DND-41 (cell line): ENCODE measurements at regions not wholly inside any gene's neighbourhood (a gene's known extent, or its start where the extent isn't known, plus 50 kb on each side); places are given as distances from the start of the nearest gene placed in this dataset.

Experiments used
- ATAC-seq: fragments of 200-7000 bp; cut with Tn5 transposase; 3 replicates; pipeline ENCODE4 v1.9.1; 2021; ENCODE audit warnings: low read depth; ENCODE audit not compliant: insufficient read depth
- DNase-seq: peaks from one replicate; pipeline ENCODE4 v3.0.0-alpha.2; 2020
- H2AFZ ChIP-seq: 2 replicates; pipeline ENCODE4 v1.6.0; 2012; ENCODE audit warnings: low read depth, low read length
- H3K27ac ChIP-seq: 2 replicates; pipeline ENCODE4 v1.5.1; 2012; ENCODE audit warnings: low read length, inconsistent platforms
- H3K27me3 ChIP-seq: fragments of 200-600 bp; sonication (generic); 2 replicates; pipeline ENCODE4 v1.6.0; 2012; ENCODE audit warnings: low read length, mild to moderate bottlenecking, inconsistent platforms; ENCODE audit not compliant: insufficient read depth, poor library complexity
- H3K36me3 ChIP-seq: 2 replicates; pipeline ENCODE4 v1.5.1; 2012; ENCODE audit warnings: low read length, inconsistent platforms; ENCODE audit not compliant: insufficient read depth
- H3K4me1 ChIP-seq: 2 replicates; pipeline ENCODE4 v1.5.1; 2012; ENCODE audit warnings: mild to moderate bottlenecking, low read length; ENCODE audit not compliant: insufficient read depth
- H3K4me2 ChIP-seq: 2 replicates; pipeline ENCODE4 v1.6.0; 2012; ENCODE audit warnings: mild to moderate bottlenecking, moderate library complexity, low read length, inconsistent platforms; ENCODE audit not compliant: insufficient read depth
- H3K4me3 ChIP-seq, 2 experiments: fragments of 200-600 bp in 1 of 2; shearing (Covaris generic) in 1 of 2; 2 replicates each; pipeline ENCODE4 v1.5.1; 2012 to 2016; ENCODE audit warnings: inconsistent platforms in 2 of 2, low read length in 2 of 2, mild to moderate bottlenecking in 2 of 2, low read depth in 1 of 2, moderate library complexity in 1 of 2
- H3K79me2 ChIP-seq: 2 replicates; pipeline ENCODE4 v1.6.0; 2012; ENCODE audit warnings: low read length, inconsistent platforms; ENCODE audit not compliant: insufficient read depth
- H3K9ac ChIP-seq: 2 replicates; pipeline ENCODE4 v1.6.0; 2012; ENCODE audit warnings: low read depth, mild to moderate bottlenecking, inconsistent platforms, low read length, moderate library complexity
- H3K9me3 ChIP-seq: 2 replicates; pipeline ENCODE4 v1.5.1; 2012; ENCODE audit warnings: low read length, moderate library complexity, mild to moderate bottlenecking, inconsistent platforms; ENCODE audit not compliant: insufficient read depth, severe bottlenecking
- H4K20me1 ChIP-seq: 2 replicates; pipeline ENCODE4 v1.6.0; 2012; ENCODE audit warnings: low read length; ENCODE audit not compliant: insufficient read depth
- EZH2 ChIP-seq: IDR thresholded peaks from 3 replicates; pipeline ENCODE4 v1.6.1; 2012; ENCODE audit warnings: borderline replicate concordance, low read depth, mild to moderate bottlenecking, moderate library complexity, low read length, inconsistent platforms; ENCODE audit not compliant: severe bottlenecking
- TF ChIP-seq, protein P1 (sequence below): IDR thresholded peaks from 2 replicates; pipeline ENCODE4 v1.5.1; 2012; ENCODE audit warnings: borderline replicate concordance, low read length, moderate library complexity, mild to moderate bottlenecking; ENCODE audit not compliant: poor library complexity, severe bottlenecking; ENCODE audit errors: extremely low read depth

DNA sequence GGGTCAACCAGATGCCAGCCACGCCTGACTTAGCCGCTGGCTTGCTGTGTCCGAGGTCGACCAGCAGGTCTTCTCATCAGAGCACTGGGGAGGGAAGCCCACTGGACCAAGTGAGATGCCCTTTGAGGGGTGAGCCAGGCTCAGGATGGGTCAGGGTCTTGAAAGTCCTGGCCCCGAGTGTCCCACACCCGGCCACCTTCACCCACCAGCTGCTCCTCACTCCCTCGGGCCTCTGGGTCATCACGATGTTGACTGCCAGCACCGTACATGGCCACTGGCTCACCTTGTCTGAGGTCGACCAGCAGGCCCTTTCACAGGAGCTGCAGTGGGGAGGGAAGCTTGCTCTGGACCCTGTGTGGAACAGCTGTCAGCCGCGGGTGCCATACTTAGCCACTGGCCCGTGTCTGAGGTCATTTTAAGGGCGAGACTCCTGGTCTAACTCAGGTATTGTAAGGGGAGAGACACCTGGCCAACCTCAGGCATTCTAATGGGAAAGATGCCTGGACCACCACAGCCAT is 1361.3 kb downstream of the UQCRFS1 start:
- H3K4me1 ChIP-seq, result no peaks in the 10 kb centered on the region
- no peak overlapping the region for H3K27ac ChIP-seq
- no peak overlapping the region for H2AFZ ChIP-seq
- peaks cover 29% of the 10 kb centered on the region for H3K9me3 ChIP-seq
- no peak for ATAC-seq
- no peak overlapping the region for H3K4me3 ChIP-seq
- H3K36me3 ChIP-seq, result no peaks in the 10 kb centered on the region
- H3K9ac ChIP-seq, result no peak overlapping the region
- H3K79me2 ChIP-seq, result no peaks in the 10 kb centered on the region
- no peaks in the 10 kb centered on the region for H3K27me3 ChIP-seq
- TF ChIP-seq, protein P1, sequence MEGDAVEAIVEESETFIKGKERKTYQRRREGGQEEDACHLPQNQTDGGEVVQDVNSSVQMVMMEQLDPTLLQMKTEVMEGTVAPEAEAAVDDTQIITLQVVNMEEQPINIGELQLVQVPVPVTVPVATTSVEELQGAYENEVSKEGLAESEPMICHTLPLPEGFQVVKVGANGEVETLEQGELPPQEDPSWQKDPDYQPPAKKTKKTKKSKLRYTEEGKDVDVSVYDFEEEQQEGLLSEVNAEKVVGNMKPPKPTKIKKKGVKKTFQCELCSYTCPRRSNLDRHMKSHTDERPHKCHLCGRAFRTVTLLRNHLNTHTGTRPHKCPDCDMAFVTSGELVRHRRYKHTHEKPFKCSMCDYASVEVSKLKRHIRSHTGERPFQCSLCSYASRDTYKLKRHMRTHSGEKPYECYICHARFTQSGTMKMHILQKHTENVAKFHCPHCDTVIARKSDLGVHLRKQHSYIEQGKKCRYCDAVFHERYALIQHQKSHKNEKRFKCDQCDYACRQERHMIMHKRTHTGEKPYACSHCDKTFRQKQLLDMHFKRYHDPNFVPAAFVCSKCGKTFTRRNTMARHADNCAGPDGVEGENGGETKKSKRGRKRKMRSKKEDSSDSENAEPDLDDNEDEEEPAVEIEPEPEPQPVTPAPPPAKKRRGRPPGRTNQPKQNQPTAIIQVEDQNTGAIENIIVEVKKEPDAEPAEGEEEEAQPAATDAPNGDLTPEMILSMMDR, result no peak
- TF ChIP-seq EZH2, result no peak
- no peak overlapping the region for H3K4me2 ChIP-seq
- H4K20me1 ChIP-seq, result no peaks in the 10 kb centered on the region
- DNase-seq, result no peak

DNA sequence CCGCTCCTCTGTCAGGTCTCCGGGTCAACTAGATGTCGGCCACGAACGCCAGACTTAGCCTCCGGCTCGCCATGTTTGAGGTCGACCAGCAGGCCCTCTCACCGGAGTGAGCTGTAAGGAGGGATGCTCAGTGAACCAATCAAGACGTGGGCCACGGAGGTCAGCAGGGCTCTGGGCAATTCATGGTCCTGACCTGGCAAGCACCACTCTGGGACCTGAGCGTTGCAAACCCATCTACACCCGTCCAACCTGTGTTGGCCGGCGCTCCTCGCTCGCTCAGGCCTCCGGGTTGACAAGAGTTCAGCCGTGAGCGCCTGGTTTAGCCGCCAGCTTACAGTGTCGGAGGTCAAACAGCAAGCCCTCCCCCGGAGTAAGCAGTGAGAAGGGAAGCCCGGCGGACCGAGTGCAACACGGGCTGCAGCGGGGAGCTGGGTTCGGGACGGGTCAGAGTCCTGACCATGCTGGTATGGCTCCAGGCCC is 1361.9 kb downstream of the UQCRFS1 start:
- no peak for DNase-seq
- H4K20me1 ChIP-seq, result no peaks in the 10 kb centered on the region
- H3K4me3 ChIP-seq, result no peak overlapping the region
- H3K79me2 ChIP-seq, result no peaks in the 10 kb centered on the region
- H3K9me3 ChIP-seq, result peaks cover 29% of the 10 kb centered on the region
- H2AFZ ChIP-seq, result no peak overlapping the region
- TF ChIP-seq, protein P1, result no peak
- TF ChIP-seq EZH2, result no peak
- H3K36me3 ChIP-seq, result no peaks in the 10 kb centered on the region
- H3K27ac ChIP-seq, result no peak overlapping the region
- H3K27me3 ChIP-seq, result no peaks in the 10 kb centered on the region
- no peak overlapping the region for H3K9ac ChIP-seq
- no peak overlapping the region for H3K4me2 ChIP-seq
- H3K4me1 ChIP-seq, result no peaks in the 10 kb centered on the region
- no peak for ATAC-seq

DNA sequence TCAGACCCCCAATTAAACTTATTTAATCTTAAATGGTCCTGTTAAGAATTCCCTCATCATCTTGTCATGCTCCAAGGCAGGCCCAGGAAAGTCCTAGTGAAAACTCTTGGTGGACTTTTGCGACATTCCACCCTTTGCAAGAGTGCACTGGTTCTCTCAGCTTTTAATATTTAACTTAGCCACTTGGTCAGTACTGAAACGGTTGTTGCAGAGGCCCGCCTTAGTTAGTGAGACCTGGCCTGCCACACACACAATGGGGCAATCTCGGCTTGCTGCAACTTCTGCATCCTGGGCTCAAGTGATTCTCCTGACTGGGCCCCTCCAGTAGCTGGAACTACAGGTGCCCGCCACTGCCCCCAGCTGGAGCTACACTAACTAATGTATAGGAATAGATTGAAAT is 1366.0 kb downstream of the UQCRFS1 start:
- Histone ChIP-seq H3K36me3 (no peaks in the 10 kb centered on the region), H3K27ac (no peak overlapping the region), H3K4me1 (no peaks in the 10 kb centered on the region), H3K4me2 (no peak overlapping the region), H3K9ac (no peak overlapping the region), H3K27me3 (no peaks in the 10 kb centered on the region), H2AFZ (no peak overlapping the region), H3K79me2 (no peaks in the 10 kb centered on the region), H4K20me1 (no peaks in the 10 kb centered on the region), H3K9me3 (peaks cover 21% of the 10 kb centered on the region), H3K4me3 (no peak overlapping the region)
- DNase-seq, result no peak
- ATAC-seq, result no peak
- TF ChIP-seq, protein P1, result no peak
- TF ChIP-seq EZH2, result no peak

DNA sequence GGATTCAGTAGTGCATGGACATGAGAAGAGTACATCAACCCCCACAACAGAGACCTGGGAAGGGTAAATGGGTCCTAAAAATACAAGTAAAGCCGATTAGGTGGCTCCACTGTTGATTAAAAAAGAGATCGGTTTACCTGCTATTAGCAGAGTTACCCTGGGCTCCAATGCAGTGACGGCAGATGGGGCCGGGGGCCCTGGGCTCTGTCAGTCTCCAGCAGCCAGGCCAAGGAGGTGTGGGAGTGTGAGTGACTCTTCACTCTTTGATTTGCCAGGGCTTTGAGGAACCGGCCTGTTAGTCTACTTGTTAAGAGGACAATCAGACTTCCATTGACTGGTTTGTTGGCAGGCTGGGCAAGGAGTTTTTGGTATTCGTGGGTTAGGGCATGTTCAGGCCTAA is 1368.7 kb downstream of the UQCRFS1 start:
- no peak overlapping the region for H3K4me2 ChIP-seq

More for the DNA sequence above, 1368.7 kb downstream of the UQCRFS1 start:
- H3K27me3 ChIP-seq, result no peaks in the 10 kb centered on the region
- no peaks in the 10 kb centered on the region for H3K79me2 ChIP-seq
- H3K9me3 ChIP-seq, result peaks cover 10% of the 10 kb centered on the region
- no peaks in the 10 kb centered on the region for H3K36me3 ChIP-seq
- no peak overlapping the region for H3K9ac ChIP-seq
- H3K4me3 ChIP-seq, result no peak overlapping the region
- H2AFZ ChIP-seq, result no peak overlapping the region
- H3K27ac ChIP-seq, result no peak overlapping the region
- H4K20me1 ChIP-seq, result no peaks in the 10 kb centered on the region
- no peak for DNase-seq
- ATAC-seq, result no peak
- no peaks in the 10 kb centered on the region for H3K4me1 ChIP-seq
- no peak for TF ChIP-seq EZH2
- TF ChIP-seq, protein P1, result no peak
